ENCODE measurements at regions not wholly inside any gene's neighbourhood (a gene's known extent, or its start where the extent isn't known, plus 50 kb on each side); places are given as distances from the start of the nearest gene placed in this dataset.

GRCh38 chr15:95866711-95867440 lies 463.6 kb upstream of the NR2F2 start:
- DNase-seq (ENCODE audit: low spot score) = no peak

- no peak for DNase-seq (ENCODE audit: low spot score)
Measured at GRCh38 chr15:95868450-95868849, 462.1 kb upstream of the NR2F2 start.

- no peak for DNase-seq (ENCODE audit: low spot score)
Measured at GRCh38 chr15:95868970-95869369, 461.5 kb upstream of the NR2F2 start.

GRCh38 chr15:95869920-95870319 lies 460.6 kb upstream of the NR2F2 start:
- no peak for DNase-seq (ENCODE audit: low spot score)

- no peak for DNase-seq (ENCODE audit: low spot score)
Measured at GRCh38 chr15:95872366-95872771, 458.1 kb upstream of the NR2F2 start.

- no peak for DNase-seq (ENCODE audit: low spot score)
Measured at GRCh38 chr15:95874637-95875036, 455.9 kb upstream of the NR2F2 start.

- DNase-seq (ENCODE audit: low spot score) = no peak
Measured at GRCh38 chr15:95875121-95875643, 455.3 kb upstream of the NR2F2 start.

- DNase-seq (ENCODE audit: low spot score) = no peak
Measured at GRCh38 chr15:95880031-95880570, 450.4 kb upstream of the NR2F2 start.

GRCh38 chr15:95880630-95881029 lies 449.9 kb upstream of the NR2F2 start:
- no peak for DNase-seq (ENCODE audit: low spot score)

GRCh38 chr15:95883064-95883463 lies 447.4 kb upstream of the NR2F2 start:
- DNase-seq (ENCODE audit: low spot score) = no peak

GRCh38 chr15:95884276-95884675 lies 446.2 kb upstream of the NR2F2 start:
- no peak for DNase-seq (ENCODE audit: low spot score)

GRCh38 chr15:95887666-95888390 lies 442.7 kb upstream of the NR2F2 start:
- no peak for DNase-seq (ENCODE audit: low spot score)

- DNase-seq (ENCODE audit: low spot score) = no peak
Measured at GRCh38 chr15:95888762-95889161, 441.7 kb upstream of the NR2F2 start.

- DNase-seq (ENCODE audit: low spot score) = no peak
Measured at GRCh38 chr15:95894407-95894956, 436.0 kb upstream of the NR2F2 start.

GRCh38 chr15:95895508-95895907 lies 435.0 kb upstream of the NR2F2 start:
- DNase-seq (ENCODE audit: low spot score) = no peak

- no peak for DNase-seq (ENCODE audit: low spot score)
Measured at GRCh38 chr15:95897651-95898050, 432.8 kb upstream of the NR2F2 start.

GRCh38 chr15:95898761-95899160 lies 431.7 kb upstream of the NR2F2 start:
- DNase-seq (ENCODE audit: low spot score) = no peak

GRCh38 chr15:95901271-95901670 lies 429.2 kb upstream of the NR2F2 start:
- DNase-seq (ENCODE audit: low spot score) = no peak

GRCh38 chr15:95902606-95903005 lies 427.9 kb upstream of the NR2F2 start:
- DNase-seq (ENCODE audit: low spot score) = no peak

GRCh38 chr15:95903352-95903751 lies 427.1 kb upstream of the NR2F2 start:
- no peak for DNase-seq (ENCODE audit: low spot score)

GRCh38 chr15:95910643-95911212 lies 419.8 kb upstream of the NR2F2 start:
- no peak for DNase-seq (ENCODE audit: low spot score)

GRCh38 chr15:95911570-95912279 lies 418.8 kb upstream of the NR2F2 start:
- no peak for DNase-seq (ENCODE audit: low spot score)
